HG03378 (cell line): ENCODE measurements at regions not wholly inside any gene's neighbourhood (a gene's known extent, or its start where the extent isn't known, plus 50 kb on each side); places are given as distances from the start of the nearest gene placed in this dataset.
"Not testable (repeated sequence)": the region's sequence is repeated elsewhere in the genome, so short reads cannot be mapped to it uniquely, and the experiment has no call there.

Source experiments
- ATAC-seq: cut with Tn5 transposase; IDR thresholded peaks from one replicate; pipeline ENCODE4 v1.9.1; 2021; ENCODE audit warnings: mild to moderate bottlenecking, moderate library complexity; ENCODE audit not compliant: unreplicated experiment

DNA sequence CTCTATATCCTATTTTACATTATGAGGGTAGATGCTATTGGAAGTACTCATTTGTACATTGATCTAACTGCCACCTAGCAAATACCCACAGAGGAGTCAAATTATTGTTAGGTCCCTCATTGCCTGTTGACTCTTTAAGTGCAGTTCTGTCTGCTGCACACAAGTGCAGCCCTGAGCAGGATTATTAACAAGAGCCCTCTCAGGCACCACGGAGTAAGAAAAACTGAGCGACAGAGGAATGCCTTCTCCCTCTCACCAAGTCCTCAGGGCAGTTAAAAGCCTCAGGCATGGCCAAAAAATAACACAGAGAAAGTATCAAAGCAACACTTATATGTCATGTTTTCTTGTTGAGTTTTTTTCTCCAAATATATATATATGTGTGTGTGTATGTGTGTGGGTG is 340.0 kb upstream of the NRG3 start:
- ATAC-seq, result no peak

DNA sequence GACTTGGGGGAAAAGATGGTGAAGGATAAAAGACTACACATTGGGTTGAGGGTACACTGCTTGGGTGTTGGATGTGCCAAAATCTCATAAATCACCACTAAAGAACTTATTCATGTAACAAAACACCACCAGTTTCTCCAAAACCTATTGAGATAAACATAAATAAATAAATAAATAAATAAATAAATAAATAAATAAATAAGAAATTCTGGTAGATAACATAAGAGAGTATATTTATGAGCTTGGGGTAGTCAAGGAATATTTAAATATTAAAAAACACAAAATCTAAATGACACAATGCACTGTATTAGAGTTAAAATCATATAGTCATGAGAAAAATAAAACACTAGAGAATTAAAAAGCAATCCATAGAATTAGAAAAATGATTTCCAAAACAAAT is 333.5 kb upstream of the NRG3 start:
- ATAC-seq, result no peak

DNA sequence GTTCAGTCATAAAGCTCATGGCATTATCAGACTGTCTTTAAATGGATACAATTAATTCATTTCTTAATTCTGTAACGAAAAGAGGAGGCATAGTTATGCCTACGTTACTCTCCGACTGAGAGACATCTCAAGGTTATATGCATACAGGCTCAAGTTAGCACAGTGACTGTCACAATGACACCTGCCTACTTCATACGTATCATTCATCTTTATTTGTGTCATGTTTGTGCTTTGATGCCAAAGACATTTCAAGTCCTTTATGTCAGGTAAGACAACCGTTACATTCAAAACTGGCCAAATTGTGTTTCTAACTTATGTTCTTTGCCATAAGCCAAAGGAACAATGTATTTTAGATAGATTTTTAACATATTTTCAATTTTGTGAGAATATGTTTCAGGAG is 328.8 kb upstream of the NRG3 start:
- no peak for ATAC-seq

DNA sequence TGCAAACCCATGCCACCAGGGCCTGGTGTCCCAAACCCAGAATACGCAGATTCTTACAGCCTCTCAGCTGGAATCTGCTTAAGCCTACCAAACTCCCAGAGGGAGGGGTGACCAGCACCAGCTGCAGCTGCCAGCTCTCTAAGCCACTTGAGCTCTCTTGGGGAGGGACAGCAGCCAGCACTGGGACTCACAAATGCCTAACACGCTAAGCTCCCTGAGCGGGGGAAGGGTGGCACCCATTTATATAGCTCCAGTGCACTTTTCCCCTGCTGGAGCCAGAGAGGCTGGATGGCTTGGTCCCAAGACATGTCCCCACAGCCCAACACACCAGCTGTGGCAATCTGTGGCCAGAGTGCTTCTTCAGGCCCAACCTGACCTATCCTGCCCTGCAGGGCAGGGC is 326.8 kb upstream of the NRG3 start:
- ATAC-seq, result no peak

DNA sequence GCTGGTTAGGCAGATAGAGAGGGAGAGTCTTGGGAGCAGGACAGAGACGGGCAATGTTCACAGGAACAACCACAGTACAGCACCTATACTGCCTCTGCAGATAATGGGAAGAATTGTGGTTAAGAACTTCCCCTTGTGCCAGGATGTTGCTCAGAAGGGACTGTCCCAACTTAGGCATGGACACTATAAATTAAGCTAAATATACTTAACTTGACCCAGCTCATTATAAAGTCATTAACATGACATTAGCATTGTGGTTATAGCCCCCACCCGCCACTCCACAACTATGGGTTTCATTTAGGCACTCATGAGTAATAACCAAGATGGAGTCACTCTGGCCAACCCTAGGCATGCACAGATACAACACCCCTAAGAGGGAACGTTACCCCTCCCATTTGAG is 310.9 kb upstream of the NRG3 start:
- no peak for ATAC-seq

DNA sequence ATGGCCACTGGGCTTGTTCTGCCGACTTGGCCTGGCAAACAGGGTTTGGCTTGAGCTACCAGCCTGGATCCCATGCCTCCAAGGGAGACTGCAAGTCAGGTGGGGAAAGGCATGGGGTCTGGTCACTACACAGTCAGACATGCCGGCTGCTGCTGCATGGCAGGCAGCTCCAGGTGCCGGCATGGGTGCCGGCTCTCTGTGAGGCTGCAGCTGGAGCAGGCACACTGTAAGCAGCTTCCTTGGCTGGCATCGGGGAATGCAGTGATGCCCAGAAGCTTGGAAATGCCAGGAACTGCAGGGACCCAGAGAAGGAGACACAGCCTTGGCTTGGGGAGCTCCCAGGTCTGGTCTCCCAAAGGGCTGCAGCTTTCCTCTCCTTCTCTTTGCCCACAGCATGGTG is 305.5 kb upstream of the NRG3 start:
- ATAC-seq, result no peak

DNA sequence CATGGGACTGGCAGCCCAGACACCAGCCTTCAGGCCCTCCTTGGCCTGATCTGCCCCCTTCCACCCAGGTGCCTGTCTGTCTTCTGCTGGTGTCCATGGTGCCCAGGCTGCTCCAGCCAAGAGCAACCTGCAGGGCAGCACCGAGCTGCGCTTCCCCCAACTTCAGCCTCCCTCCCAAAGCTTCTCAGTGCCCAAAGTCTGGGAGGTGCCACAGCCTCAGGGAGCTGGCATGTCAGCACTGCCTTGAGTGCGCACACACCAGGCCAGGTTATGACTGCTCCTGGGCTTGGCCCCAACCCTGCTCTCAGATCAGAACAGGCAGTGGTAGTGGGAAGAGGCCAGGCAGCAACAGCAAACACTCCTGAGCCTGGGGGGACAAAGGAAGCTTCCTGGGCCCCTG is 304.6 kb upstream of the NRG3 start:
- ATAC-seq, result no peak

DNA sequence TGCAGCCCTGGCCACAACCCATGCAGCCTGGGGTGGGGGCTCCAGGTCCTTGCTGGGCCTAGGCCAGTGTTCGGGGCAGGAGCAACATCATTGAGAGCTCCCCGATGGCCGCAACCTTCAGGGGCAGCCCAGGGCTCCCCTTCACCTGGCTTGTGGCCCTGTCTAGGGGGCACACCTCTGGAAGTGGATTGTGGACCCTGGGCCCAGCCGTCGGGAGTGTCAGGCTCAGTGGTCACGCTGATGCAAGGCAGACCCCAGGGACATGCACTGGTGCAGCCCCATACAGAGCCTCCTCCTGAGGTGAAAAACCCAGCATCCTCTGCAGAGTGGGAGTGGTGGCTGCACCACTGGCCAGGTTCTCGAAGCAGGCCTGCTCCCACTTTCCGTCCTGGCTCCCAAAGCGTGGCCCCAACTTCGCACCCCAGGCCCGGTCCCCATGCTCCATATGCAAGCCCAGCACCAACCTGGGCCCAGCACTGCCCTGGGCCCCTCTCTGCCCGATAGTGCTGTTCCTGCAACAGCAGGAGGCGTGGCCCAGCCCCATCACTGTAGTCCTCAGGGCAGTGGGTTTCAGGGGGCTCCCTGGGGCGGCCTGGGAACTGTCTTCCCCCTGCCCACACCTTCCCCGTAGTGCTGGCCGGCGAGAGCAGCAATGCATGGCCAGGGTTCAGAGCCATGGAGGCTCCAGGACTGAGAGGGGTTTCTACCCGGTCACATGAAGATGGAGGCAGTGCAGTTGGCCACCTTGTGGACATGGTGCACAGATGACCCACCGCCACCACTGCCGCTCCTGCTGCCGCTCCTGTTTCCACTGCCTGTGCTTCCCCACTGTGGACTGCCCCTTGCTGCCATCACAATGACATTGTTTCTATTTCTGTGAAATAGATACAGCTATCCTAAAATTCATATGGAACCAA is 303.9 kb upstream of the NRG3 start:
- no peak for ATAC-seq

DNA sequence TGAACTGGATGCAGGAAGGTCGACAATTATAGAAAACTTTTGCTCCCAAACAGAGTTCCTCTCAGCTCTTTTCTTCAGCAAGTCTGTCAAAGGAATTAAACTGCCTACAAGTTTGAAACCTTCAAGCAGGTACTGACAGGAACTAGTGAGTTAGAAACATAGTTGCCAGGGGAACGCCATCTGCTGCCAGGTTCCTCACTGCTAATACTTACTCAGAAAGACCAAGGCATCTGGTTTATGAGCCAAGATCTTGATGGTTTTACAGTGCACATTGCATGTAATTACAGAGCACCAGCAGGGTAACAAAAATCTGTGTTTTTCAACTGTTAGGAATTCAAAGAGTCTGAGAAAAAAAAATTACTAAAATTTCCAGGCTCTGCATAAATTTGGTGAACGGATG is 300.0 kb upstream of the NRG3 start:
- no peak for ATAC-seq

DNA sequence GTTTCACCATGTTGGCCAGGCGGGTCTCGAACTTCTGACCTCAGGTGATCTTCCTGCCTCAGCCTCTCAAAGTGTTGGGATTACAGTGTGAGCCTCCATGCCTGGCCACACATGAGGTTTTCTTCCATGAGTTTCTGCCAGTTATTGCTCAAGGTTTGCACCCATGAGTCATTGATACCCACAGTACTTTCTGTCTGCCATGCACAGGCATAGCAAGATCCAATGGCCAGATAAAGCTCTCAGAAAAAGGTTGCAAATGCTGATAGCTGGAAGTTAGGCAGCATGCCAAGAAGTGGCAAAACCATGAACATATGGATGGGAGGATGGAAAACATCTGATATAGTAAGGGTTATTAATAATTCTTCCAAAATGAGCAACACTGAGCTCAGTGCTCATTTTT is 298.7 kb upstream of the NRG3 start:
- ATAC-seq, result no peak

DNA sequence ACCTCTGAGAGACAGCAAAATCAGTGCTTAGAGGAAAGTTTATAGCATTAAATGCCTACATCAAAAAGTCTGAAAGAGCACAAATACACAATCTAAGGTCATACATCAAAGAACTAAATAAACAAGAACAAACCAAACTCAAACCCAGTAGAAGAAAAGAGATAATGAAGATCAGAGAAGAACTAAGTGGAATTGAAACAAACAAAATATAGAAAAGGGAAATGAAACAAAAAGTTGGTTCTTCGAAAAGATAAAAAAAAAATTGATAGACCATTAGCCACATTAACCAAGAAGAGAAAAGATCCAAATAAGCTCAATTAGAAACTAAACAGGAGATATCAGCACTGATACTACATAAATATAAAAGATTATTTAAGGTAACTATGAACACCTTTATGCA is 280.0 kb upstream of the NRG3 start:
- ATAC-seq, result no peak

DNA sequence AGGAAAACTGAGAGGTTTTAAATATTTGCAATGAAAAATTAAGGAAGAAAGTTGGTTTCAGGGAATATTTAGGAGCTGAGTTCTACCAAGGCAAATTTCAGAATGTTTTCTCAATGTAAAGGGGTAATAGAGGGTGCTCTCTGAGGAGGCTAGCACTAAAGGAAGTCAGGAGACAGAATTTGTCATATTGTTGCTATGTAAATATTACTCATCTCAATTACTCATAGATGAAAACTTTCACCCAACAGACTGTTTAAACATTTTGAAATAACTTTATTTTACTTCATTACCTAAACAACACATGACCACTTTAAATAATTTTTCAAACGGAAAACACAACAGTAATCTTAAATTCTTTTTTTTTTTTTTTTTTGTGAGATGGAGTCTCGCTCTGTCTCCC is 274.8 kb upstream of the NRG3 start:
- ATAC-seq, result no peak

DNA sequence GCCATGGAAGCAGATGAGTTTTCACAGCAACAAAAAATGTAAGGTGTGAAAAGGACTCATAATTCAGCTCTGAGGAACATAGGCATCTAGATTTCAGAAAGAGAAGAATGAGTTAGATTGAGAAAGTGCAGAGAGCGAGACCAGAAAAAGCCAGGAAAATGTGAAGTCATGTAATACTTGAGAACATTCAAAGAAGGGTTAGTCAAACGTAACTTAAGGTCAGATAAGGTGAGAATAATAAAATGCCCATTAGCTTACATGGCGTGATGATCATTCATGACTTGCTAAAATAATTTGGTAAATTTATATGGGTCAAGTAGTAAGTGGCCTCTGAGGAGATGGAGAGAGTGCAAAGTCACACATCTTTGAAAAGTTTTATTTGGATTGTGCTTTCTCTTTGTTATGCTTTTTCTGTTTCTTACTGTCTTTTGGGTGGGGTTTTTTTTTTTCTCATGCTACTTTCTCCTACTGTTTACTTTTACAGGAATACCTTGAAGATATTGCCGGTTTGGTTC is 271.8 kb upstream of the NRG3 start:
- no peak for ATAC-seq

DNA sequence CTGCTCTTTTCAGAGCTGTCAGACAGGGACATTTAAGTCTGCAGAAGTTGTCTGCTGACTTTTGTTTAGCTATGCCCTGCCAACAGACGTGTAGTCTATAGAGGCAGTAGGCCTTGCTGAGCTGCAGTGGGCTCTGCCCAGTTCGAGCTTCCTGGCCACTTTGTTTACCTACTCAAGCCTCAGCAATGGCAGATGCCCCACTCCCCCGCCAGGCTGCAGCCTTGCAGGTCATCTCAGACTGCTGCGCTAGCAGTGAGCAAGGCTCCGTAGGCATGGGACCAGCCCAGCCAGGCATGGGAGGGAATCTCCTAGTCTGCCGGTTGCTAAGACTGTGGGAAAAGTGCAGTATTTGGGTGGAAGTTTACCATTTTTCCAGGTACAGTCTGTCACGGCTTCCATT is 230.5 kb upstream of the NRG3 start:
- not testable (repeated sequence) for ATAC-seq

DNA sequence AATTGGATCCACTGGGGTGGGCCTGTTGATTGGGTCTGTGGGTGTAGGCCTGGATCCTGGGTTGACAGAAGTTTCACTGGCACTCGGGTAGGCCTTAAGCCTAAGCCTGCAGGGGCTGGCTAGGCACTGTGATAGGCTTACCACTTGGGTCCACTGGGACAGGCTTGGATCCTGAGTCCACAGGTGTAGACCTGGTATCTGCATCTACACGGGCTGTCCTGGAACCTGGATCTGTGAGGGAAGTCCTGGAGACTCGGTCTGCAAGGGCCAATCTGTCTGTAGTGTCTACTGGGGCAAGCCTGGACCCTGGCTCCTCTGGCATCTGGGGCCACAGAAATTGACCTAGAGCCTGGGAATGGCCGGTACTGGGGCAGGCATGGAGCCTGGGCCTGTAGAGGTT is 219.0 kb upstream of the NRG3 start:
- no peak for ATAC-seq

DNA sequence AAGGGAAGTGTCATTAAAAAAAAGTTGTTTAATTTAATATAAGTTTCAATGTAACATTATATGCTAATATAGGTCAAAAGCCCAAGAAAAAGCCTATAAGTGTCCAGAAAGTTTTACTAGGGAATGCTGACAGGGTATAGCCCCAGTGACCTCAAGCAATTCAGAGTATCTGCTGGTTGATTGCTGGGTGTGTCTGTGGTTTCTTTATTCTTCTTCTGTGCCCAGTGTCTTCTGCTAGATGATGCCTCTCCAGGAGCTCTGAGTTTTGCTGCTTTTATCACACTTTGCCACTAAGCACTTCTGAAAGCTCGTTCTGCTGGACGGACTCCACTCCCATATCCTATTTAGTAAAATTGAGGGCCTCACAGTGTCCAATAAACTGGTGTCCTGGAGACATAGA is 212.2 kb upstream of the NRG3 start:
- ATAC-seq, result no peak

DNA sequence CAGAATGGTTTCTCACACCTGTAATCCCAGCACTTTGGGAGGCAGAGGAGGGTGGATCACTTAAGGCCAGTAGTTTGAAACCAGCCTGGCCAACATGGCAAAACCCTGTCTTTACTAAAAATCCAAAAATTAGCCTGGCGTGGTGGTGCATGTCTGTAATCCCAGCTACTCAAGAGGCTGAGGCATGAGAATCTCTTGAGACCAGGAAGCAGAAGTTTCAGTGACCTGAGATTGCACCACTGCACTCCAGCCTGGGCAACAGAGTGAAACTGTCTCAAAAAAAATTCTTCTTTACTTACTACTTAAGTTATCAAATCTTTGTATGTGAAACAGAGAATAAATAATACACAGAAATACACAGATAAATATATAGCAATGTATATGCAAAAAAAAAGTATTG is 210.2 kb upstream of the NRG3 start:
- ATAC-seq, result not testable (repeated sequence)

DNA sequence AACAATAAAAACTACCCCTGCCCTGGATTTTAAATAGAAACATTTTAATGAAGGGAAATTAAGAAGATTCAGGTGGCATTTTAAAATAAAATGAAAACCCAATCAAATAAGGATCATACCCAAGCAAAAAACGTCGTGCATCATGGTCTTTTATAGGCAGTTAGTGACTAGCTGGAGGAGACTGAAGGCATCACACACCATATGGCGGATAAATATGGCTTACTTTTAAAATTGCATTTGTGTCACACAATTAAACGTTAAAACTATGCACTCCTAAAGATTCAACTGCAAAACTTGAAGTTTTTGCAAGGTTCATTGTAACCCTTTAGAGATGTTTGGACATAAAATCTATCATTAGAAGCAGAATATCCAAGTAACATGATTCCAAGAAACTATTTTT is 200.1 kb upstream of the NRG3 start:
- no peak for ATAC-seq

DNA sequence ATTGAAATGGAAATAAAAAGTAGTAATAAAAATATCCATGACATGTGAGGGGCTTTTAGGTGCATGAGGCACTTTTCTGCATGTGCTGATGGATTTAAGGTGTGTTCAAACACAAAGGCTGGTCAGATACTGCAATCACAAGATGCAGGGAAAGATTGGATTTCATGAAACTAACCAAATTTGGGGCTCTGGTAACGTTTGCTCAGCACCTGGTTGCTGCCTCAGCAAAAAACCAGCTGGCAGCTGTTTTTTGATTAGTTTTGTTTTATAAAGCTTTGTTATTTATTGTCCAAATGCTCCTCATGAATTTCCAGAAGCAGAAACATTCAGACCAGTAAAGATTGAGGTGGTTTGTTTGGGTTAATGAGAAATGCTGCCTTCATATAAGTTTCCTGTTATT is 195.7 kb upstream of the NRG3 start:
- ATAC-seq, result no peak

DNA sequence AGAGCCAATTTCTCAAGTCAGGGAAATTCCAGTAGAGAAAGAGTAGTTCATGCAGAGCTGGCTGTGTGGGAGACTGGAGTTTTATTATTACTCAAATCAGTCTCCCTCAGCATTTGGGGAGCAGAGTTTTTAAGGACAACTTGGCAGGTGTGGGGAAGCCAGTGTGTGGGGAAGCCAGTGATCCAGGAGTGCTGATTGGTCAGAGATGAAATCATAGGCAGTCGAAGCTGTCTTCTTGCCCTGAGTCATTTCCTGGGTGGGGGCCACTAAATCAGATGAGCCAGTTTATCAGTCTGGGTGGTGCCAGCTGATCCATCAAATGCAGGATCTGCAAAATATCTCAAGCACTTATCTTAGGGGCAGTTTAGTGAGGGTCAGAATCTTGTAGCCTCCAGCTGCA is 194.6 kb upstream of the NRG3 start:
- ATAC-seq, result no peak

DNA sequence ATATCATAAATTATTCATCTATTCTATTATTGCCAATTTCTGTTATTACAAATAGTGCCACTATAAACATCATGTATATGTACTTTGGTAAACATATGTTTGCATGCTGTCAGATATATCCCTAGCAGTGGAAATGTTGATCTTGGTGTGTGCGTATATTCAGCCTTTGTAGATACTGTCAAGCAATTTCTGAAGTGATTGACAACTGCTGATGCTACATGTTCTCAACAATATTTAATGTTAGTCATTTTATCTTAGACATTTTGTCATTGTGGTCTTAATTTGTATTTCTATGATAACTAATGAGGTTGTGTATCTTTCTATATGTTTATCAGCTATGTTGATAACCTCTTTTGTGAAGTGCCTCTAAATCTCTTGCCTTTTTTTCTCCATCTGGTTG is 186.5 kb upstream of the NRG3 start:
- ATAC-seq, result no peak

DNA sequence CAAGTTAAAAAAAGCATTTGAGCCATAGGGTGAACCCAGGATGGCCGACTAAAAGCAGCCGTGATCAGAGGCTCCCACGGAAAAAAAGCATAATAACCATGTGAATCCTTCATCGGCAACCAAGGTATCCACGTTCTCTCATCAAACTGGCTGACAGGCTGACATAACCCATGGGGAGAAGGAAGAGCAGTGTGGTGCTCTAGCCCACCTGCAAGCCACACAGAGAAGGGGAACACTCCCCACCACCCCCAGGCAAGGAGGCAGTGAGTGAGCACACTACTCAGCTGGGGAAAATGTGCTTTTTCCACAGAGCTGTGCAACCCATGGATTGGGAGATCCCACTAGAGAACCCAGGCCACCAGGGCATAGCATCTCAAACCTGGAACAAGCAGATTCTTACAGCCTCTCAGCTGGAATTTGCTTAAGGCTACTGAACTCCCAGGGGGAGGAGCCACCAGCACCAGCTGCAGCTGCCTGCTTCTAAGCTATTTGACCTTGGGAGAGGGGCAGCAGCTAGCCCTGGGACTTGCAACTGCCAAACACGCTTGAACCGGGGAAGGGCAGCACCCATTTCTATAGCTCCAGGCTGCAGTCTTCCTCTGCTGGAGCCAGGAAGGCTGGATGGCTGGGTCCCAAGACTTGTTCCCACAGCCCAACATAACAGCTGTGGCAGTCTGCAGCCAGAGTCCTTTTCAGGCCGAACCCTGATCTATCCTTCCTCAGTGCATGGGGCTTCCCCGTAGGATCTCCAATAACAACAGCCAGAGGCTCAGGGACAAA is 178.2 kb upstream of the NRG3 start:
- no peak for ATAC-seq
